K562 (cell line): ENCODE measurements at regions not wholly inside any gene's neighbourhood (a gene's known extent, or its start where the extent isn't known, plus 50 kb on each side); places are given as distances from the start of the nearest gene placed in this dataset.

Experiments used
- ATAC-seq: fragments of 200-7000 bp; cut with Tn5 transposase; 3 replicates; pipeline ENCODE4 v1.9.1; 2020; ENCODE audit warnings: moderate library complexity
- BruUV-seq: library from RNA; stranded (reverse); fragments of 400-500 nt; replicated peaks from 2 replicates; lab custom pipeline; 2021; lab: Mats Ljungman, UMichigan
- CTCF ChIA-PET: fragments of 300-600 bp; formaldehyde crosslinking; extraction: SDS; loops from one replicate; lab custom pipeline; 2021; ENCODE audit warnings: low intra/inter-chr PET ratio; lab: Yijun Ruan, JAX
- POLR2A ChIA-PET: fragments of 300-600, 350-650 bp; sonication (Branson Sonifier 250); formaldehyde crosslinking; extraction: SDS; loops from one replicate; lab custom pipeline; 2021; ENCODE audit warnings: antibody characterized with exemption, inconsistent platforms; lab: Yijun Ruan, JAX
- DNase-seq, 4 experiments: peaks; one replicate each; pipeline versions ENCODE4 v3.0.0 to v3.0.0-alpha.2; 2011 to 2018; ENCODE audit warnings: low spot score in 3 of 4, mixed read lengths in 3 of 4; ENCODE audit errors: extremely low read depth in 1 of 4
- FAIRE-seq: peaks from 2 replicates; lab custom pipeline; 2011; peaks lifted over from hg19 to GRCh38; lab: Jason Lieb, UNC
- H2AFZ ChIP-seq: 2 replicates; pipeline ENCODE4 v1.6.0; 2011; ENCODE audit warnings: low read depth, low read length, control low read depth, inconsistent platforms
- H3K27ac ChIP-seq: fragments of 200-600 bp; 3 replicates; pipeline ENCODE4 v1.8.0; 2011; ENCODE audit warnings: low read depth, mild to moderate bottlenecking, control low read depth, inconsistent platforms, low read length, moderate library complexity, mixed read lengths; ENCODE audit errors: extremely low read depth
- H3K27me3 ChIP-seq, 2 experiments: fragments of 300-600 bp in 1 of 2; 2 replicates in 1 of 2; 3 replicates in 1 of 2; pipeline versions ENCODE4 v1.6.0 to v1.8.0; 2011; ENCODE audit warnings: inconsistent platforms in 2 of 2, low read length in 2 of 2, mild to moderate bottlenecking in 1 of 2, mixed read lengths in 1 of 2, moderate library complexity in 1 of 2; ENCODE audit not compliant: control insufficient read depth in 2 of 2, insufficient read depth in 2 of 2
- H3K36me3 ChIP-seq: fragments of 300-600 bp; 3 replicates; pipeline ENCODE4 v1.8.0; 2011; ENCODE audit warnings: mild to moderate bottlenecking, low read length, inconsistent platforms; ENCODE audit not compliant: control insufficient read depth, insufficient read depth
- H3K4me1 ChIP-seq, 2 experiments: fragments of 200-600 bp in 1 of 2; replicated peaks in 1 of 2; 2 replicates in 1 of 2; 3 replicates in 1 of 2; pipeline versions ENCODE4 v1.5.1 to v1.8.0; 2011; ENCODE audit warnings: inconsistent platforms in 2 of 2, low read length in 2 of 2, mild to moderate bottlenecking in 1 of 2, mixed read lengths in 1 of 2, moderate library complexity in 1 of 2; ENCODE audit not compliant: control insufficient read depth in 2 of 2, insufficient read depth in 2 of 2
- H3K4me2 ChIP-seq: 2 replicates; pipeline ENCODE4 v1.6.1; 2011; ENCODE audit warnings: low read length, control low read depth, inconsistent platforms, mixed read lengths; ENCODE audit not compliant: insufficient read depth
- H3K4me3 ChIP-seq: fragments of 200-600 bp; sonication (generic), shearing (Covaris generic); 2 replicates; pipeline ENCODE4 v1.5.1; 2016; ENCODE audit warnings: control low read depth, inconsistent platforms
- H3K79me2 ChIP-seq: fragments of 200-600 bp; 3 replicates; pipeline ENCODE4 v1.8.0; 2011; ENCODE audit warnings: low read length, inconsistent platforms; ENCODE audit not compliant: control insufficient read depth, insufficient read depth
- H3K9ac ChIP-seq, 2 experiments: 2 replicates each; pipeline versions ENCODE4 v1.6.0 to v1.6.1; 2011; ENCODE audit warnings: low read depth in 2 of 2, low read length in 2 of 2, control low read depth in 1 of 2, inconsistent platforms in 1 of 2, mild to moderate bottlenecking in 1 of 2, mixed read lengths in 1 of 2; ENCODE audit not compliant: insufficient read depth in 1 of 2
- H3K9me1 ChIP-seq: one replicate; pipeline ENCODE4 v1.6.0; 2011; ENCODE audit warnings: inconsistent platforms, mild to moderate bottlenecking, low read length, moderate library complexity; ENCODE audit not compliant: control insufficient read depth, insufficient read depth
- H3K9me3 ChIP-seq: replicated peaks from 2 replicates; pipeline ENCODE4 v1.5.1; 2011; ENCODE audit warnings: low read depth, low read length, inconsistent platforms; ENCODE audit not compliant: control insufficient read depth, insufficient read depth
- H4K20me1 ChIP-seq: replicated peaks from 2 replicates; pipeline ENCODE4 v1.6.1; 2011; ENCODE audit warnings: low read length, inconsistent platforms, mixed read lengths; ENCODE audit not compliant: control insufficient read depth, insufficient read depth
- DNMT1 ChIP-seq: fragments of 450-650 bp; IDR thresholded peaks from 2 replicates; pipeline ENCODE4 v1.6.1; 2016; ENCODE audit warnings: antibody characterized with exemption, mild to moderate bottlenecking
- HLTF ChIP-seq: fragments of 450-650 bp; IDR thresholded peaks from 2 replicates; pipeline ENCODE4 v1.6.1; 2016
- HNRNPLL ChIP-seq: fragments of 200-400 bp; formaldehyde crosslinking; IDR thresholded peaks from 2 replicates; pipeline ENCODE4 v1.6.1; 2017; ENCODE audit warnings: low read length, low read depth, mild to moderate bottlenecking; ENCODE audit not compliant: poor library complexity, severe bottlenecking
- HNRNPUL1 ChIP-seq: fragments of 200-400 bp; formaldehyde crosslinking; IDR thresholded peaks from 2 replicates; pipeline ENCODE4 v1.6.1; 2017; ENCODE audit warnings: low read length
- PHF8 ChIP-seq: fragments of 200-600 bp; sonication (generic); IDR thresholded peaks from 2 replicates; pipeline ENCODE4 v1.6.1; 2012; ENCODE audit warnings: mixed run types, mild to moderate bottlenecking, inconsistent platforms, low read length, moderate library complexity, borderline replicate concordance
- POLR2A ChIP-seq: fragments of 450-650 bp; conservative IDR thresholded peaks from 2 replicates; pipeline ENCODE4 v1.6.1; 2016
- SREBF1 ChIP-seq: fragments of 150-350 bp; IDR thresholded peaks from 2 replicates; pipeline ENCODE4 v1.6.1; 2014; ENCODE audit warnings: antibody characterized with exemption, low read depth, low read length, borderline replicate concordance
- SREBF2 ChIP-seq: sonication (generic); formaldehyde crosslinking; IDR thresholded peaks from 2 replicates; pipeline ENCODE4 v1.4.0; 2020; ENCODE audit warnings: mild to moderate bottlenecking, missing genetic modification reagents
- ZFP36 ChIP-seq: fragments of 150-350 bp; IDR thresholded peaks from 2 replicates; pipeline ENCODE4 v1.6.1; 2018; ENCODE audit warnings: low read length, low read depth; ENCODE audit not compliant: partially characterized antibody
- ZNF398 ChIP-seq: fragments of 250-450 bp; sonication (Bioruptor Pico); IDR thresholded peaks from 2 replicates; pipeline ENCODE4 v1.8.0; 2021; ENCODE audit warnings: moderate library complexity, mild to moderate bottlenecking, inconsistent platforms
- ZNF551 ChIP-seq: fragments of 250-450 bp; sonication (Bioruptor Pico); IDR thresholded peaks from 2 replicates; pipeline ENCODE4 v1.5.0; 2021; ENCODE audit warnings: mild to moderate bottlenecking, moderate library complexity
- ZNF75A ChIP-seq: fragments of 450-650 bp; formaldehyde crosslinking; IDR thresholded peaks from 2 replicates; pipeline ENCODE4 v1.4.0; 2020; ENCODE audit warnings: mild to moderate bottlenecking
- ZNF830 ChIP-seq: fragments of 250-450 bp; sonication (Bioruptor Pico); IDR thresholded peaks from 2 replicates; pipeline ENCODE4 v1.5.0; 2021; ENCODE audit warnings: mild to moderate bottlenecking
- WGBS: fragments of 100-300 bp; shearing (Covaris generic); methylation state at CpG from one replicate; pipeline ENCODE4 v1.1.6; 2016; ENCODE audit warnings: low coverage, mixed read lengths; ENCODE audit not compliant: insufficient coverage; ENCODE audit errors: missing lambda C conversion rate; 5-methylcytosine and 5-hydroxymethylcytosine counted together
- in situ Hi-C: fragments of 300-500 bp; cut with MboI; formaldehyde crosslinking; loops from 4 replicates; pipeline ENCODE4 v1.15.0; 2018; ENCODE audit warnings: inconsistent platforms, mixed read lengths
- intact Hi-C: fragments of 100-400 bp; cut with micrococcal nuclease; formaldehyde crosslinking; loops from 2 replicates; pipeline ENCODE4 v1.14.2; 2022
- TF ChIP-seq, protein P1 (sequence below): fragments of 150-350 bp; conservative IDR thresholded peaks from 2 replicates; pipeline ENCODE4 v1.6.1; 2014; ENCODE audit warnings: low read length
- TF ChIP-seq, protein P2 (sequence below): fragments of 250-450 bp; sonication (Bioruptor Pico); IDR thresholded peaks from 2 replicates; pipeline ENCODE4 v1.8.0; 2021; ENCODE audit warnings: mild to moderate bottlenecking, moderate library complexity

- TF ChIP-seq ZNF398 (CRISPR knock-in tag) (no peak), HNRNPLL (no peak)
- TF ChIP-seq, protein P1, sequence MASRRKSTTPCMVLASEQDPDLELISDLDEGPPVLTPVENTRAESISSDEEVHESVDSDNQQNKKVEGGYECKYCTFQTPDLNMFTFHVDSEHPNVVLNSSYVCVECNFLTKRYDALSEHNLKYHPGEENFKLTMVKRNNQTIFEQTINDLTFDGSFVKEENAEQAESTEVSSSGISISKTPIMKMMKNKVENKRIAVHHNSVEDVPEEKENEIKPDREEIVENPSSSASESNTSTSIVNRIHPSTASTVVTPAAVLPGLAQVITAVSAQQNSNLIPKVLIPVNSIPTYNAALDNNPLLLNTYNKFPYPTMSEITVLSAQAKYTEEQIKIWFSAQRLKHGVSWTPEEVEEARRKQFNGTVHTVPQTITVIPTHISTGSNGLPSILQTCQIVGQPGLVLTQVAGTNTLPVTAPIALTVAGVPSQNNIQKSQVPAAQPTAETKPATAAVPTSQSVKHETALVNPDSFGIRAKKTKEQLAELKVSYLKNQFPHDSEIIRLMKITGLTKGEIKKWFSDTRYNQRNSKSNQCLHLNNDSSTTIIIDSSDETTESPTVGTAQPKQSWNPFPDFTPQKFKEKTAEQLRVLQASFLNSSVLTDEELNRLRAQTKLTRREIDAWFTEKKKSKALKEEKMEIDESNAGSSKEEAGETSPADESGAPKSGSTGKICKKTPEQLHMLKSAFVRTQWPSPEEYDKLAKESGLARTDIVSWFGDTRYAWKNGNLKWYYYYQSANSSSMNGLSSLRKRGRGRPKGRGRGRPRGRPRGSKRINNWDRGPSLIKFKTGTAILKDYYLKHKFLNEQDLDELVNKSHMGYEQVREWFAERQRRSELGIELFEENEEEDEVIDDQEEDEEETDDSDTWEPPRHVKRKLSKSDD, result no peak
- TF ChIP-seq, all 486 proteins: peak for 0
Measured at GRCh38 chr2:48883661-48884060, 128.1 kb upstream of the LHCGR start (continued).

DNA sequence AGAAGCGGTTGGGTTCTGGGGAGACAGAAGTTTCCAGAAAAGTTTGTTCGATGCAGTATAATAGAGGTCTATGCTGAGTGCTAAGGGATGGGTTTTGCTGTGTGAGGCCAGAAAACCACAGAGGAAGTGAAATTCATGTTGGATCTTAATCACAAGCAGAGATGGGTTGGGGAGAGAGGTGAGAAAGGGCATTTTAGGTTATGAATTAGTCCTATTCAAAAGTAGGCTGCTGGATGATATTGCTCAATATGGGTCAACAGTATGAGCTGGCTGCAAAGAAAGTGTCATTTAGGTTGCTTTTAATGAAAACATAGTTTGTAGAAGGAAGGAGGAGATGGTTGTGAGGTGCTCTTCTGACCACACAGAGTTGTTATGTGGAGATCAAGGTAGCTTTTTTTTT, 118.8 kb upstream of the LHCGR start:
- H3K36me3 ChIP-seq, result no peaks in the 10 kb centered on the region
- ChIA-PET POLR2A (interaction anchor here (0.6 kb wide), 1 partner anchor 18 kb away, joined by 5 read pairs; no protein-coding TSS in a partner anchor), CTCF (no interaction called here)
- no peak for FAIRE-seq
- no peak overlapping the region for H3K27ac ChIP-seq
- H3K79me2 ChIP-seq, result no peaks in the 10 kb centered on the region
- no peaks in the 10 kb centered on the region for H4K20me1 ChIP-seq
- H3K9me1 ChIP-seq, result no peaks in the 10 kb centered on the region
- no peak overlapping the region for H3K9ac ChIP-seq
- H3K9me3 ChIP-seq, result no peaks in the 10 kb centered on the region
- no peak for DNase-seq
- H3K4me2 ChIP-seq, result no peak overlapping the region
- no peaks in the 10 kb centered on the region for H3K4me1 ChIP-seq
- BruUV-seq, result no TSS peak
- intact Hi-C loops (no loop called here), in situ Hi-C loops (no loop called here)
- no peaks in the 10 kb centered on the region for H3K27me3 ChIP-seq
- H2AFZ ChIP-seq, result no peak overlapping the region
- H3K4me3 ChIP-seq, result no peak overlapping the region
- ATAC-seq, result no peak
- WGBS, result 3% methylated on average over 2 of the region's 2 CpGs
- TF ChIP-seq ZNF398 (CRISPR knock-in tag) (no peak), HNRNPUL1 (no peak), SREBF1 (no peak), PHF8 (no peak), ZNF551 (no peak), HLTF (no peak), ZFP36 (no peak), POLR2A (no peak), ZNF75A (CRISPR knock-in tag) (no peak), ZNF830 (CRISPR knock-in tag) (no peak), HNRNPLL (no peak), DNMT1 (no peak), SREBF2 (CRISPR knock-in tag) (no peak)
- TF ChIP-seq, protein P2, sequence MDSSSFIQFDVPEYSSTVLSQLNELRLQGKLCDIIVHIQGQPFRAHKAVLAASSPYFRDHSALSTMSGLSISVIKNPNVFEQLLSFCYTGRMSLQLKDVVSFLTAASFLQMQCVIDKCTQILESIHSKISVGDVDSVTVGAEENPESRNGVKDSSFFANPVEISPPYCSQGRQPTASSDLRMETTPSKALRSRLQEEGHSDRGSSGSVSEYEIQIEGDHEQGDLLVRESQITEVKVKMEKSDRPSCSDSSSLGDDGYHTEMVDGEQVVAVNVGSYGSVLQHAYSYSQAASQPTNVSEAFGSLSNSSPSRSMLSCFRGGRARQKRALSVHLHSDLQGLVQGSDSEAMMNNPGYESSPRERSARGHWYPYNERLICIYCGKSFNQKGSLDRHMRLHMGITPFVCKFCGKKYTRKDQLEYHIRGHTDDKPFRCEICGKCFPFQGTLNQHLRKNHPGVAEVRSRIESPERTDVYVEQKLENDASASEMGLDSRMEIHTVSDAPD, result no peak
